Stomach (tissue), 4 donors: ENCODE measurements at regions not wholly inside any gene's neighbourhood (a gene's known extent, or its start where the extent isn't known, plus 50 kb on each side); places are given as distances from the start of the nearest gene placed in this dataset.

Source experiments
- CTCF ChIP-seq, 7 experiments: fragments of 450-650 bp in 4 of 7; fragments of 200-600 bp in 3 of 7; sonication (generic) in 3 of 7; IDR thresholded peaks; one replicate each; pipeline ENCODE4 v1.5.1; 2016 to 2019; ENCODE audit warnings: antibody characterized with exemption in 7 of 7, control low read depth in 2 of 7, mild to moderate bottlenecking in 1 of 7
- EP300 ChIP-seq: sonication (generic); formaldehyde crosslinking; IDR thresholded peaks from one replicate; pipeline ENCODE4 v1.6.1; 2017; ENCODE audit warnings: antibody characterized with exemption
- POLR2A ChIP-seq, 4 donors: fragments of 450-650 bp; IDR thresholded peaks; one replicate each; pipeline ENCODE4 v1.6.1; 2016; ENCODE audit warnings: antibody characterized with exemption in 4 of 4, control low read depth in 2 of 4, mild to moderate bottlenecking in 1 of 4, moderate library complexity in 1 of 4
- POLR2AphosphoS5 ChIP-seq, 3 donors: sonication (generic); formaldehyde crosslinking; IDR thresholded peaks; one replicate each; pipeline ENCODE4 v1.6.1; 2016; ENCODE audit warnings: antibody characterized with exemption in 3 of 3

DNA sequence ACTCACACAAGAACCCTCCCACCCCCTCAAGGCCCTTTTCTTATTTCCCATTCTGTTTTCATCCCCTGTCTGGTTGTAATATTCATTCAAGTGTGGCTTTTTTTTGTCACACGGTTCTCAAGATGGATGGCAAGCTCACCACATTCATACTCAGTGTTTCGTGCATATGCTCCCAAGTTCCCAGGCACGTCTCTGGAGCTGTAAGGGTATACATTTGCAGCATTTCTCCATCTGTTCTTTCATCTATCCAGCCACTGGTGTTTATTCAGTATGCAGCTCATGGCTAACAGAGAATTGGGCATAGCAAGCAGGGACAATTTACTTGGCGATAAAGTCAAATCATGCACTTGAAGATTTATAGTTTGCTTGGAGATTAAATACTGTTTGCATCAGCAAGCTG, 212.1 kb downstream of the GRIN2B start:
- TF ChIP-seq CTCF (IDR thresholded peaks at IDR 0.05) (no peak), POLR2AphosphoS5 (IDR thresholded peaks at IDR 0.05) (no peak), EP300 (no peak), POLR2A (IDR thresholded peaks at IDR 0.05) (no peak)
